ENCODE measurements at regions not wholly inside any gene's neighbourhood (a gene's known extent, or its start where the extent isn't known, plus 50 kb on each side); places are given as distances from the start of the nearest gene placed in this dataset.

- TF ChIP-seq CTCF (conservative IDR thresholded peaks at IDR 0.05 in 1 of 2, IDR thresholded peaks at IDR 0.05 in 1 of 2; ENCODE audit: low read depth in 1 of 2, low read length in 2 of 2), result no peak
- TF ChIP-seq EZH2 (IDR thresholded peaks at IDR 0.05; ENCODE audit: low read length, missing control alignments), result no peak
Observed at GRCh38 chr18:78403371-78403770, 576.2 kb upstream of the SALL3 start.

Data from fibroblast of lung (primary cell).